A549 (cell line): ENCODE measurements at regions not wholly inside any gene's neighbourhood (a gene's known extent, or its start where the extent isn't known, plus 50 kb on each side); places are given as distances from the start of the nearest gene placed in this dataset.

Experiments
- ATAC-seq, 2 experiments: fragments of 200-7000 bp in 1 of 2; fragments of >200 bp in 1 of 2; cut with Nextera tagmentation in 1 of 2; cut with Tn5 transposase in 1 of 2; 3 replicates each; pipeline versions ENCODE4 v1.8.0 to v1.9.1; 2018 to 2020; ENCODE audit warnings: mild to moderate bottlenecking in 1 of 2, moderate library complexity in 1 of 2
- CTCF ChIA-PET: fragments of 300-600 bp; sonication (Branson Sonifier 250); formaldehyde crosslinking; extraction: SDS; loops from one replicate; lab custom pipeline; 2021; ENCODE audit warnings: antibody characterized with exemption, inconsistent platforms; lab: Yijun Ruan, JAX
- POLR2A ChIA-PET: fragments of 350-600 bp; formaldehyde crosslinking; extraction: SDS; loops from one replicate; lab custom pipeline; 2021; ENCODE audit warnings: antibody characterized with exemption, inconsistent platforms; lab: Yijun Ruan, JAX
- DNase-seq, 2 experiments: peaks; one replicate each; pipeline versions ENCODE4 v3.0.0 to v3.0.0-alpha.2; 2011 to 2016; ENCODE audit warnings: low read depth in 1 of 2, low spot score in 1 of 2
- FAIRE-seq: peaks from 2 replicates; lab custom pipeline; 2011; peaks lifted over from hg19 to GRCh38; lab: Jason Lieb, UNC
- H3K27ac ChIP-seq, 2 experiments: fragments of >200 bp; sonication (Bioruptor Twin); formaldehyde crosslinking; 3 replicates each; pipeline ENCODE4 v1.5.1; 2016 to 2017
- H3K4me1 ChIP-seq: fragments of >200 bp; sonication (Bioruptor Twin); formaldehyde crosslinking; 3 replicates; pipeline ENCODE4 v1.6.1; 2016
- H3K4me2 ChIP-seq: fragments of >200 bp; sonication (Bioruptor Twin); formaldehyde crosslinking; 3 replicates; pipeline ENCODE4 v1.6.1; 2016
- H3K4me3 ChIP-seq: fragments of >200 bp; sonication (Bioruptor Twin); formaldehyde crosslinking; 3 replicates; pipeline ENCODE4 v1.5.1; 2016
- H3K9me3 ChIP-seq: fragments of >200 bp; sonication (Bioruptor Twin); formaldehyde crosslinking; 3 replicates; pipeline ENCODE4 v1.6.1; 2016
- CBX2 ChIP-seq: fragments of 200-600 bp; sonication (generic); IDR thresholded peaks from 2 replicates; pipeline ENCODE4 v1.6.1; 2016; ENCODE audit warnings: low read depth, mild to moderate bottlenecking, borderline replicate concordance
- EP300 ChIP-seq, 2 experiments: fragments of >200 bp; sonication (Bioruptor Twin); formaldehyde crosslinking; IDR thresholded peaks; 2 replicates in 1 of 2; 3 replicates in 1 of 2; pipeline ENCODE4 v1.6.1; 2016 to 2017
- ESRRA ChIP-seq: fragments of 150-350 bp; IDR thresholded peaks from 2 replicates; pipeline ENCODE4 v1.6.1; 2014; ENCODE audit warnings: mild to moderate bottlenecking, low read length, borderline replicate concordance
- FOSL2 ChIP-seq, 2 experiments: fragments of 450-650 bp in 1 of 2; fragments of >200 bp in 1 of 2; sonication (Bioruptor Twin) in 1 of 2; formaldehyde crosslinking; IDR thresholded peaks; 2 replicates each; pipeline versions ENCODE4 v1.5.0 to v1.6.1; 2016 to 2020; ENCODE audit warnings: mild to moderate bottlenecking in 1 of 2, moderate library complexity in 1 of 2
- HDAC2 ChIP-seq: fragments of 200-600 bp; sonication (generic); IDR thresholded peaks from 2 replicates; pipeline ENCODE4 v1.6.1; 2016
- HES2 ChIP-seq: fragments of >200 bp; sonication (Bioruptor Twin); formaldehyde crosslinking; IDR thresholded peaks from 2 replicates; pipeline ENCODE4 v1.6.1; 2016
- HOXA7 ChIP-seq: fragments of 250-450 bp; sonication (Bioruptor Pico); IDR thresholded peaks from 2 replicates; pipeline ENCODE4 v1.5.0; 2020; ENCODE audit warnings: mild to moderate bottlenecking, moderate library complexity
- HOXB5 ChIP-seq: fragments of 250-450 bp; sonication (Bioruptor Pico); IDR thresholded peaks from 2 replicates; pipeline ENCODE4 v1.5.0; 2020; ENCODE audit warnings: mild to moderate bottlenecking, moderate library complexity
- KDM1A ChIP-seq: fragments of 200-600 bp; sonication (generic); IDR thresholded peaks from 2 replicates; pipeline ENCODE4 v1.6.1; 2016; ENCODE audit warnings: low read depth, mild to moderate bottlenecking
- MAZ ChIP-seq: fragments of 150-350 bp; IDR thresholded peaks from 2 replicates; pipeline ENCODE4 v1.6.1; 2014; ENCODE audit warnings: antibody characterized with exemption, low read depth, low read length, borderline replicate concordance
- MYC ChIP-seq: IDR thresholded peaks from 2 replicates; pipeline ENCODE4 v1.6.1; 2012; ENCODE audit warnings: mild to moderate bottlenecking, inconsistent platforms, low read length, improper control_type of control experiment, borderline replicate concordance
- PBX3 ChIP-seq: IDR thresholded peaks from 2 replicates; pipeline ENCODE4 v1.6.1; 2012
- PHF8 ChIP-seq: fragments of 200-600 bp; sonication (generic); IDR thresholded peaks from 2 replicates; pipeline ENCODE4 v1.6.1; 2016; ENCODE audit warnings: low read depth, mild to moderate bottlenecking, antibody characterized with exemption, moderate library complexity, borderline replicate concordance
- RARB ChIP-seq: fragments of 250-450 bp; sonication (Bioruptor Pico); IDR thresholded peaks from 2 replicates; pipeline ENCODE4 v1.8.0; 2021; ENCODE audit warnings: mild to moderate bottlenecking, moderate library complexity
- RCOR1 ChIP-seq: fragments of 150-350 bp; IDR thresholded peaks from 2 replicates; pipeline ENCODE4 v1.6.1; 2014; ENCODE audit warnings: antibody characterized with exemption, low read length, low read depth
- SMC3 ChIP-seq: fragments of >200 bp; sonication (Bioruptor Twin); formaldehyde crosslinking; IDR thresholded peaks from 3 replicates; pipeline ENCODE4 v1.6.1; 2018; ENCODE audit warnings: inconsistent platforms
- TFCP2L1 ChIP-seq: fragments of 250-450 bp; sonication (Bioruptor Pico); IDR thresholded peaks from 2 replicates; pipeline ENCODE4 v1.5.0; 2021; ENCODE audit warnings: mild to moderate bottlenecking
- ZNF302 ChIP-seq: fragments of 250-450 bp; sonication (Bioruptor Pico); IDR thresholded peaks from 2 replicates; pipeline ENCODE4 v1.9.0; 2021; ENCODE audit warnings: inconsistent platforms, mild to moderate bottlenecking, moderate library complexity
- ZSCAN20 ChIP-seq: fragments of 250-450 bp; sonication (Bioruptor Pico); IDR thresholded peaks from 2 replicates; pipeline ENCODE4 v1.8.0; 2022; ENCODE audit warnings: mild to moderate bottlenecking, moderate library complexity
- WGBS: methylation state at CpG from one replicate; pipeline ENCODE4 v1.1.6; 2017; ENCODE audit errors: missing lambda C conversion rate; 5-methylcytosine and 5-hydroxymethylcytosine counted together
- TF ChIP-seq, protein P1 (sequence below): fragments of >200 bp; sonication (Bioruptor Twin); formaldehyde crosslinking; IDR thresholded peaks from 3 replicates; pipeline ENCODE4 v1.6.1; 2016
- TF ChIP-seq, protein P2 (sequence below): fragments of >200 bp; sonication (Bioruptor Twin); formaldehyde crosslinking; IDR thresholded peaks from 3 replicates; pipeline ENCODE4 v1.5.1; 2016
- TF ChIP-seq, protein P3 (sequence below): fragments of 450-650 bp; IDR thresholded peaks from 2 replicates; pipeline ENCODE4 v1.6.1; 2014; ENCODE audit warnings: antibody characterized with exemption

- no peak for TF ChIP-seq ZNF302 (CRISPR knock-in tag)
- TF ChIP-seq, protein P1, sequence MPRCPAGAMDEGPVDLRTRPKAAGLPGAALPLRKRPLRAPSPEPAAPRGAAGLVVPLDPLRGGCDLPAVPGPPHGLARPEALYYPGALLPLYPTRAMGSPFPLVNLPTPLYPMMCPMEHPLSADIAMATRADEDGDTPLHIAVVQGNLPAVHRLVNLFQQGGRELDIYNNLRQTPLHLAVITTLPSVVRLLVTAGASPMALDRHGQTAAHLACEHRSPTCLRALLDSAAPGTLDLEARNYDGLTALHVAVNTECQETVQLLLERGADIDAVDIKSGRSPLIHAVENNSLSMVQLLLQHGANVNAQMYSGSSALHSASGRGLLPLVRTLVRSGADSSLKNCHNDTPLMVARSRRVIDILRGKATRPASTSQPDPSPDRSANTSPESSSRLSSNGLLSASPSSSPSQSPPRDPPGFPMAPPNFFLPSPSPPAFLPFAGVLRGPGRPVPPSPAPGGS, result no peak
- no peak for TF ChIP-seq PBX3
- no peak for TF ChIP-seq RCOR1
- TF ChIP-seq MAZ, result no peak
- TF ChIP-seq HOXB5 (CRISPR knock-in tag), result no peak
- no peak for TF ChIP-seq TFCP2L1 (CRISPR knock-in tag)
- ATAC-seq, result no peak
- Histone ChIP-seq H3K4me3 (no peak overlapping the region), H3K4me2 (no peak overlapping the region), H3K27ac (no peak overlapping the region), H3K4me1 (no peaks in the 10 kb centered on the region), H3K9me3 (no peaks in the 10 kb centered on the region)
- ChIA-PET CTCF (interaction anchor here (0.5 to 1.2 kb wide), 2 partner anchors 11 to 807 kb away, joined by 5 read pairs; no protein-coding TSS in a partner anchor), POLR2A (no interaction called here)
- FAIRE-seq, result no peak
- DNase-seq, result no peak
Measured at GRCh38 chr16:13809765-13810164, 110.2 kb upstream of the ERCC4 start.

- TF ChIP-seq, protein P2, sequence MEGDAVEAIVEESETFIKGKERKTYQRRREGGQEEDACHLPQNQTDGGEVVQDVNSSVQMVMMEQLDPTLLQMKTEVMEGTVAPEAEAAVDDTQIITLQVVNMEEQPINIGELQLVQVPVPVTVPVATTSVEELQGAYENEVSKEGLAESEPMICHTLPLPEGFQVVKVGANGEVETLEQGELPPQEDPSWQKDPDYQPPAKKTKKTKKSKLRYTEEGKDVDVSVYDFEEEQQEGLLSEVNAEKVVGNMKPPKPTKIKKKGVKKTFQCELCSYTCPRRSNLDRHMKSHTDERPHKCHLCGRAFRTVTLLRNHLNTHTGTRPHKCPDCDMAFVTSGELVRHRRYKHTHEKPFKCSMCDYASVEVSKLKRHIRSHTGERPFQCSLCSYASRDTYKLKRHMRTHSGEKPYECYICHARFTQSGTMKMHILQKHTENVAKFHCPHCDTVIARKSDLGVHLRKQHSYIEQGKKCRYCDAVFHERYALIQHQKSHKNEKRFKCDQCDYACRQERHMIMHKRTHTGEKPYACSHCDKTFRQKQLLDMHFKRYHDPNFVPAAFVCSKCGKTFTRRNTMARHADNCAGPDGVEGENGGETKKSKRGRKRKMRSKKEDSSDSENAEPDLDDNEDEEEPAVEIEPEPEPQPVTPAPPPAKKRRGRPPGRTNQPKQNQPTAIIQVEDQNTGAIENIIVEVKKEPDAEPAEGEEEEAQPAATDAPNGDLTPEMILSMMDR, result no peak
- no peak for TF ChIP-seq HES2
- no peak for TF ChIP-seq ZSCAN20 (CRISPR knock-in tag)
- TF ChIP-seq SMC3, result no peak
- no peak for TF ChIP-seq MYC
- no peak for TF ChIP-seq KDM1A
- no peak for TF ChIP-seq MAZ
- TF ChIP-seq EP300 (IDR thresholded peaks at IDR 0.05), result no peak
- no peak for TF ChIP-seq HDAC2
- no peak for TF ChIP-seq ESRRA
- no peak for TF ChIP-seq FOSL2 (IDR thresholded peaks at IDR 0.05)
- TF ChIP-seq FOSL2 (CRISPR knock-in tag; IDR thresholded peaks at IDR 0.05), result no peak
- TF ChIP-seq PHF8, result no peak
- no peak for TF ChIP-seq CBX2
- TF ChIP-seq PBX3, result no peak
- no peak for TF ChIP-seq HOXA7 (CRISPR knock-in tag)
- TF ChIP-seq, protein P3, sequence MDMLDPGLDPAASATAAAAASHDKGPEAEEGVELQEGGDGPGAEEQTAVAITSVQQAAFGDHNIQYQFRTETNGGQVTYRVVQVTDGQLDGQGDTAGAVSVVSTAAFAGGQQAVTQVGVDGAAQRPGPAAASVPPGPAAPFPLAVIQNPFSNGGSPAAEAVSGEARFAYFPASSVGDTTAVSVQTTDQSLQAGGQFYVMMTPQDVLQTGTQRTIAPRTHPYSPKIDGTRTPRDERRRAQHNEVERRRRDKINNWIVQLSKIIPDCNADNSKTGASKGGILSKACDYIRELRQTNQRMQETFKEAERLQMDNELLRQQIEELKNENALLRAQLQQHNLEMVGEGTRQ, result no peak
- TF ChIP-seq HOXB5 (CRISPR knock-in tag), result no peak
- TF ChIP-seq RARB (CRISPR knock-in tag), result no peak
- ATAC-seq, result no peak
- CTCF ChIA-PET, result interaction anchor here (0.8 kb wide), 1 partner anchor 90 kb away, joined by 3 read pairs; no protein-coding TSS in a partner anchor
Measured at GRCh38 chr16:13811834-13812233, 108.1 kb upstream of the ERCC4 start.

More at GRCh38 chr16:13811834-13812233, 108.1 kb upstream of the ERCC4 start:
- Histone ChIP-seq H3K4me3 (no peak overlapping the region), H3K27ac (no peak overlapping the region), H3K4me2 (no peak overlapping the region), H3K9me3 (no peaks in the 10 kb centered on the region), H3K4me1 (no peaks in the 10 kb centered on the region)
- DNase-seq (no peak), FAIRE-seq (no peak)
- WGBS, result 0% methylated on average over 3 of the region's 3 CpGs
- POLR2A ChIA-PET, result no interaction called here
